GM12864 (cell line): ENCODE measurements at regions not wholly inside any gene's neighbourhood (a gene's known extent, or its start where the extent isn't known, plus 50 kb on each side); places are given as distances from the start of the nearest gene placed in this dataset.

Experiments used
- DNase-seq: peaks from one replicate; pipeline ENCODE4 v3.0.0-alpha.2; 2011; ENCODE audit warnings: low read depth
- H3K4me3 ChIP-seq: 2 replicates; pipeline ENCODE4 v1.5.1; 2011; ENCODE audit warnings: mild to moderate bottlenecking, low read depth, low read length, control low read depth
- TF ChIP-seq, protein P1 (sequence below): IDR thresholded peaks from 2 replicates; pipeline ENCODE4 v1.5.1; 2011; ENCODE audit warnings: low read depth, mild to moderate bottlenecking, moderate library complexity, low read length, control low read depth, inconsistent platforms; ENCODE audit errors: missing control alignments

DNA sequence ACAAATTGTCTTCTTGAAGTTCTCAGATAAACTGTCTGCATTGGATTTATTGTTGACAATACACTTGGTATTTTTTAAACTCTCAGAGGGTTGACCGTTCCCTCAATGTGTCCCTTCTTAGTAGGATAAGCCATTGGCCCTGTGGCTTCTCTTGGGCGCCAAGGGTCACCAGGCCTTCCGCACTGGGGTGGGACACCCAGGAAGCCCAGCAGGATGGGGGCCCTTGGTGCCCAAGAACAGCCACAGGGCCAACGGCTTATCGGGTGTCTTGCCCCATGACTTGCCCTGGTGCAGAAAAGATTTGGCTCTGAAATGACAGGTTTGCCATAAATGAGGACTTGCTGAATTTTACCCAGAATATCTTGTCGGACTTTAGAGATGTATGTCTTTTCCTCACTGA is 375.0 kb downstream of the IRX2 start:
- H3K4me3 ChIP-seq: no peak overlapping the region
- DNase-seq: no peak
- TF ChIP-seq, protein P1, sequence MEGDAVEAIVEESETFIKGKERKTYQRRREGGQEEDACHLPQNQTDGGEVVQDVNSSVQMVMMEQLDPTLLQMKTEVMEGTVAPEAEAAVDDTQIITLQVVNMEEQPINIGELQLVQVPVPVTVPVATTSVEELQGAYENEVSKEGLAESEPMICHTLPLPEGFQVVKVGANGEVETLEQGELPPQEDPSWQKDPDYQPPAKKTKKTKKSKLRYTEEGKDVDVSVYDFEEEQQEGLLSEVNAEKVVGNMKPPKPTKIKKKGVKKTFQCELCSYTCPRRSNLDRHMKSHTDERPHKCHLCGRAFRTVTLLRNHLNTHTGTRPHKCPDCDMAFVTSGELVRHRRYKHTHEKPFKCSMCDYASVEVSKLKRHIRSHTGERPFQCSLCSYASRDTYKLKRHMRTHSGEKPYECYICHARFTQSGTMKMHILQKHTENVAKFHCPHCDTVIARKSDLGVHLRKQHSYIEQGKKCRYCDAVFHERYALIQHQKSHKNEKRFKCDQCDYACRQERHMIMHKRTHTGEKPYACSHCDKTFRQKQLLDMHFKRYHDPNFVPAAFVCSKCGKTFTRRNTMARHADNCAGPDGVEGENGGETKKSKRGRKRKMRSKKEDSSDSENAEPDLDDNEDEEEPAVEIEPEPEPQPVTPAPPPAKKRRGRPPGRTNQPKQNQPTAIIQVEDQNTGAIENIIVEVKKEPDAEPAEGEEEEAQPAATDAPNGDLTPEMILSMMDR: no peak

GRCh38 chr5:2375757-2376250 is 375.7 kb downstream of the IRX2 start:
- TF ChIP-seq, protein P1: no peak
- no peak for DNase-seq
- H3K4me3 ChIP-seq: no peak overlapping the region

DNA sequence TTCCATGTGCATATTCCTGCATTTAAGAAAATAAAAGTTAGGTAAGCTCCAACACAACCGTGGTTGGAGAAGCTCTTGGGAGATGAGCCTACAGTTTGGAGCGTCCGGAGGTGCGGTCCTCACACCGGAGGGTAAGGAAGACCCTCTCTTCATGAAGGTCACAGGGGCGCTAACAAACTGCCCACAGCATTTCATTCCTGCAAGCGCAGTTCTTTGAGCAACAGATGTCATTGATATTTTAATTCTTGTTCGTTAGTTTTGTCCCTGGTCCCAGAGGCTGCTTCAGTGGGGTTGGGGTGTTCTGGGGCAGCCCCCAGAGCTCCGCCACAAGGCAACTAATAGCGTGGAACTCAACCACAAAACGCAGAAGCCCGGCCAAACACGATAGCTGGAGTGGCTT is 376.2 kb downstream of the IRX2 start:
- no peak for DNase-seq
- H3K4me3 ChIP-seq: no peak overlapping the region
- TF ChIP-seq, protein P1: no peak

DNA sequence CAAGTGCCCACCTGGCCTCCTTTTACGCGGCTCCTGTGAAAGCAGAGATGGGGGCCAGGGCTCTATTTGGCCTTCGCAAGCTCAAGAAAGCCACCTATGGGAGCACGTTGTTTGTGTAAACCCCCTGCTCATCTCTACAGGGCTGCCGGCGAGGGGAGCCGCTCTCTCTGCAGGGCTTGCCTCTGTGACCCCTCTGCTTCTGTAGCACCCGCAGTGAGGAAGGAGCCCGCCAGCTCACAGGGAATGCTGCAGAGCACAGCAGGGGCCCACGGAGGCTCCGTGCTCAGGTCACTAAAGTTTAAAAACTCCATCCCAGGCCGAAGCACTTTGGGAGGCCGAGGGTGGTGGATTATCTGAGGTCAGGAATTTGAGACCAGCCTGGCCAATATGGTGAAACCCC is 376.8 kb downstream of the IRX2 start:
- no peak overlapping the region for H3K4me3 ChIP-seq
- TF ChIP-seq, protein P1: no peak
- no peak for DNase-seq

DNA sequence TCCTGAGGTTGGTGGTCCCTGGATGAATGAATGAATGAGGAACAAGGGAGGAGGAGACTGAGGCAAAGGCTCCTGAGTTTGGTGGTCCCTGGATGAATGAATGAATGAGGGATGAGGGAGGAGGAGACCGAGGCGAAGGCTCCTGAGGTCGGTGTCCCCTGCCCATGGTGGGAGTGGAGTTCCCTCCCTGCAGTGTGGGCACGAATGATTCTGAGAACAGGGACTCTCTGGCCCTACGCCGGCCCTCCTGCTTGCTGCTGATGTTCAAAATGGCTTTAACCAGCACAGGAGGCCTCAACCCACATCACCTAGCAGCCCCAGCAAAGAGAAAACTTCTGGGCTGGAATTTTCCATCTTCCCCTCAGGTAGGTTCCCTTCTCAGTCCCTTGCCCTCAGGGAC is 377.8 kb downstream of the IRX2 start:
- TF ChIP-seq, protein P1: no peak
- no peak overlapping the region for H3K4me3 ChIP-seq
- no peak for DNase-seq

DNA sequence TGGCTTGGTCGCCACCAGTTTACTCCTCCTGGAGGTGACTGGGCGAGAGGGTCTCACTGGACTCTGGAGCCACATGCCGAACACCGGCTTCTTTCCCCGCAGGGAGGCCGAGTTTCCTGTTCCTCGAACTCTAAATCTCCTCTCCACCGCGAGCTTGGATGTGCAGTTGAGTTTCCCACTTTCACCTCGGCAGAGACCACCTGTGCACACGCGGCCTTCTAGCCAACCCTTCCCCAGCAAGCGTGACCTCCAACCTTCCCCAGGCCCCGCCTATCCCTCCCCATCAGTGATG is 380.1 kb downstream of the IRX2 start:
- TF ChIP-seq, protein P1: no peak
- DNase-seq: no peak
- no peak overlapping the region for H3K4me3 ChIP-seq

DNA sequence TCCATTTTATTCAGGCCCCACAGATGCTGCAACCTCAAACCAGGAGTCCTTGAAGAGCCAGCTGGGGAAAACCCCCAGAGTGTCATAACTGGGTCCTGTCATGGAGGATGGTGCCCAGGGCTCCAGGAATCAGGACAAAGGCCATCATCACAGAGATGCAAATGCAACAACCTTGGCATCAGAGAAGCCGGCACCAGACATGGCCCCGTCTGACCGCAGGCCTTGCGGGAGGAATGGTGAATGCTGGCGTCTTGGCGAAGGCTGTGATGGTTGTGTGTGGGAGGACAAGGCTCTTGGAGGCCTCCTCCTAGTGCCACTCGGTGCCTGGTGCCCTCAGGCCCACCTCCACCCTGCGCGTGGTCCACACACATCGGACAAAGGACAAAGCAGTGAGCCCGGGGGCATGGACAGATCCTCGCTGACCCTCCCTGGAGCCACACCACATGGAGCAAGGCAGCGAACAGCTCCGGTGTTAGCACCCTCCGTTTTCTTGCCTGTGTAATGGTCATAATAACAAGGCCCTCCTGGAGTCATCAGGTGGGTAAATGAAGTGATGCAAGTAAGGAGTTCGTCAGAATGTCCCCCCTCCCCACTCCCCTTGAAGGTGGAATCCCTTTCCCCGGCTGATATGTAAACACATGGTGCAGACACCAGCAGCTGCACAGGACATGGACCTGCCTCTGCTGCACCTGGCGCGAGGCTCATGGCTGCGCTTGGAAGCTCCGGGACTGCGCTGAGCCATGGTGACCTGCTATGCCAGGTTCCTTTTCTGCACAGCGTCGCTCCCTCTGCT is 380.7 kb downstream of the IRX2 start:
- H3K4me3 ChIP-seq: no peak overlapping the region
- DNase-seq: no peak
- TF ChIP-seq, protein P1: no peak
